ENCODE measurements at regions not wholly inside any gene's neighbourhood (a gene's known extent, or its start where the extent isn't known, plus 50 kb on each side); places are given as distances from the start of the nearest gene placed in this dataset.

- Mint-ChIP-seq H3K4me3 (no peak overlapping the region), H3K36me3 (ENCODE audit: low read depth) (no peaks in the 10 kb centered on the region), H3K27me3 (ENCODE audit: low read depth) (no peaks in the 10 kb centered on the region), H3K27ac (peak overlapping the region; percentile 73 to 84 (median 78)), H3K9me3 (no peaks in the 10 kb centered on the region), H3K4me1 (peaks cover 5% of the 10 kb centered on the region)
- TF ChIP-seq CTCF (IDR thresholded peaks at IDR 0.05; ENCODE audit: unreplicated experiment in 3 of 3), result no peak
Measured at GRCh38 chr6:141164042-141164743, 968.5 kb upstream of the GJE1 start.

- H3K27me3 Mint-ChIP-seq (ENCODE audit: low read depth), result no peaks in the 10 kb centered on the region
- no peaks in the 10 kb centered on the region for H3K36me3 Mint-ChIP-seq (ENCODE audit: low read depth)
- H3K4me1 Mint-ChIP-seq, result peaks cover 8% of the 10 kb centered on the region
- no peak overlapping the region for H3K4me3 Mint-ChIP-seq
- no peak for TF ChIP-seq CTCF (IDR thresholded peaks at IDR 0.05; ENCODE audit: unreplicated experiment in 3 of 3)
- H3K27ac Mint-ChIP-seq, result no peak overlapping the region
- no peaks in the 10 kb centered on the region for H3K9me3 Mint-ChIP-seq
Measured at GRCh38 chr6:141163107-141163506, 969.6 kb upstream of the GJE1 start.

- Mint-ChIP-seq H3K36me3 (ENCODE audit: low read depth) (no peaks in the 10 kb centered on the region), H3K27me3 (ENCODE audit: low read depth) (no peaks in the 10 kb centered on the region), H3K27ac (peak overlapping the region in 2 of 3 experiments; percentile 16 to 61), H3K4me3 (no peak overlapping the region), H3K9me3 (no peaks in the 10 kb centered on the region), H3K4me1 (peaks cover 4% of the 10 kb centered on the region)
- no peak for TF ChIP-seq CTCF (IDR thresholded peaks at IDR 0.05; ENCODE audit: unreplicated experiment in 3 of 3)
Measured at GRCh38 chr6:141158740-141159139, 974.0 kb upstream of the GJE1 start.

GRCh38 chr6:141153563-141153962 is 979.2 kb upstream of the GJE1 start:
- Mint-ChIP-seq H3K27ac (peak overlapping the region in 2 of 3 experiments; percentile 57 to 63), H3K4me3 (no peak overlapping the region), H3K9me3 (peaks cover 9% of the 10 kb centered on the region), H3K4me1 (peaks cover 16% of the 10 kb centered on the region), H3K36me3 (ENCODE audit: low read depth) (no peaks in the 10 kb centered on the region), H3K27me3 (ENCODE audit: low read depth) (no peaks in the 10 kb centered on the region)
- TF ChIP-seq CTCF (IDR thresholded peaks at IDR 0.05; ENCODE audit: unreplicated experiment in 3 of 3), result no peak

GRCh38 chr6:141152951-141153350 is 979.8 kb upstream of the GJE1 start:
- Mint-ChIP-seq H3K4me3 (no peak overlapping the region), H3K27me3 (ENCODE audit: low read depth) (no peaks in the 10 kb centered on the region), H3K9me3 (peaks cover 14% of the 10 kb centered on the region), H3K27ac (peak overlapping the region; percentile 24 to 63 (median 57)), H3K36me3 (ENCODE audit: low read depth) (peaks cover 4% of the 10 kb centered on the region), H3K4me1 (peaks cover 14% of the 10 kb centered on the region)
- TF ChIP-seq CTCF (IDR thresholded peaks at IDR 0.05; ENCODE audit: unreplicated experiment in 3 of 3), result no peak

Data from nephron (organoid).